Urothelium cell line (cell line): ENCODE measurements at regions not wholly inside any gene's neighbourhood (a gene's known extent, or its start where the extent isn't known, plus 50 kb on each side); places are given as distances from the start of the nearest gene placed in this dataset.
A peak's percentile ranks its signal among the peaks of the same experiment; 100 is the strongest.

Experiments used
- DNase-seq: peaks from one replicate; pipeline ENCODE4 v3.0.0; 2011; ENCODE audit warnings: low spot score, mixed read lengths
- FAIRE-seq: peaks from 2 replicates; lab custom pipeline; 2011; peaks lifted over from hg19 to GRCh38; lab: Jason Lieb, UNC

GRCh38 chr15:62592920-62593319 is 427.8 kb upstream of the C2CD4B start:
- no peak for FAIRE-seq
- DNase-seq = no peak

GRCh38 chr15:62593681-62594399 is 428.8 kb upstream of the C2CD4B start:
- FAIRE-seq = peak; percentile 5
- no peak for DNase-seq

GRCh38 chr15:62598217-62598616 is 433.1 kb upstream of the C2CD4B start:
- no peak for DNase-seq
- no peak for FAIRE-seq

GRCh38 chr15:62599791-62600777 is 435.0 kb upstream of the C2CD4B start:
- FAIRE-seq = peak; percentile 48
- DNase-seq = no peak

DNA sequence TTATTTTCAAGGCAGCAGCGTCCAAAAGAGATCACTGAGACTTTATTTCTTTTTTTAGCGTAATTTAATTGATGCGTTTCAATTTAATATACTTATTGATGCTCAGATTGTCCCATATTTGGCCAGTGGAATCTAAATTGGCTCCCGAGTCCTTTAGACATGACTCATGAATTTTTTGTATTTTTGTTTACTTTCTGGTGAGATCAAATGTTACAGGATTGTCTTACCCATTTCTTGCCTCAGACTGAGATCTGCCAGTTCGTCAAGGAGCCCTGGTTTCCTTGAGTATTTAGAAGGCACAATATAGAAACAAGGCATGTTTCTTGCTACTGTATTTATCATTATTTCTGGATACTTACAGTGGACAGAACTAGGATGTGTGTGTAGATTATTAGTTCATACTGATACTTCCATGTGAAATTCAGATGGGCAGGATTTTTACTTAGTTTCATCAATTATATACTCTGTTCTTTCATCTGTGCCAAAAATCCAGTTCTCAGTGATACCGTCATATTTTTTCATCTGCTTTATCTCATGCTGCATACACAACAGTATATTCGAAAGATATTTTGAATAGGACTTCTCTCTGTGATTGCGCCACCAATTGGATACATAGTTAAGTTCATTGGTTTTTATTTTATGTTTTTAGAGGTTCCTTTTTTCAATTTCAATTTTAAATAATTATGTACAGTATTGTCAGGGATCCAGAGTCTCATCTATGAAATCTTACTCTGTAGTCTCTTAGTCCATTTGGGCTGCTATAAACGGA is 436.9 kb upstream of the C2CD4B start:
- FAIRE-seq (peak; percentile 83), DNase-seq (peak; percentile 52)

GRCh38 chr15:62603742-62604141 is 438.7 kb upstream of the C2CD4B start:
- no peak for FAIRE-seq
- DNase-seq = no peak

DNA sequence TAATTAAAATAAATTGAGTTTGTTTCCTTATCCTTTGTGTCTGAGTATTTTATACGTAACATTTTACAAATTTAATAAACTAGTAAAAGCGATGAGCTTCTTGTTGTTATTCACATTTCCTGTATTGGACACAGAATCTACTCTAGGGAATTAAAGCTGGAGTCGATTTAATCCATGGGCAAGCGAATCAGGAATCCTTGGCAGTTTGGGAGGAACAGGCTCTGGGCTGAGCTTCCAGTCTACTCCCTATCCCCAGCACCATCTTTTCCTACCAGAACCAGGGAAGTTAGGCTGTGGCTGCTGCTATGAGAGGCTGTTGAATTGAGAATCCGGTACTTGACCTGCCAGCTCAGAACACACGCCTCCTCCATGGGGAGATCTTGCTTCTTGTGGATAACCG is 437.3 kb upstream of the TPM1 start:
- FAIRE-seq = no peak

GRCh38 chr15:62606376-62607113 is 436.0 kb upstream of the TPM1 start:
- peak; percentile 95 for DNase-seq
- peak; percentile 97 for FAIRE-seq

More for the DNA sequence above, 437.3 kb upstream of the TPM1 start:
- DNase-seq = no peak

GRCh38 chr15:62607114-62607462 is 435.5 kb upstream of the TPM1 start:
- FAIRE-seq (no peak), DNase-seq (no peak)

DNA sequence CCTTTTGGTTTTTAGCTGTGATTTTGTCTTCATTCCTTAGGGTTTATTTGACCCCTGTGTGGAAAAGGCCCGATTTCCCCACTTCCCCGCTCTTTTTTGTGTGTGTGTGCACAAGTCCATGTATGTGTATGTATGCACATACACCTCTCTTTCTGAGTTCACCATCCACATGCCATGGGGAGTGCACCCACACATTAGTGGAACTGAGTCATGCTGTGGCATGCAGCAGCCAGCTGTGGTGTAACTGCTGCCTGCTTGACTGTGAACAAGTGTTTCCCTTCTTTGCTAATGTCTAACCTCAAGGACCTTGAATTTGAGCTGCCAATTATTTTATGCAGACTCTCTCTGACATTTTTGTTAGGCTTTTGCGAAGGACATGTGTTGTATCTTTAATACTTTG is 434.9 kb upstream of the TPM1 start:
- FAIRE-seq (peak; percentile 93), DNase-seq (no peak)

- no peak for DNase-seq
- no peak for FAIRE-seq
These were observed 434.2 kb upstream of the TPM1 start for GRCh38 chr15:62608369-62608768.

DNA sequence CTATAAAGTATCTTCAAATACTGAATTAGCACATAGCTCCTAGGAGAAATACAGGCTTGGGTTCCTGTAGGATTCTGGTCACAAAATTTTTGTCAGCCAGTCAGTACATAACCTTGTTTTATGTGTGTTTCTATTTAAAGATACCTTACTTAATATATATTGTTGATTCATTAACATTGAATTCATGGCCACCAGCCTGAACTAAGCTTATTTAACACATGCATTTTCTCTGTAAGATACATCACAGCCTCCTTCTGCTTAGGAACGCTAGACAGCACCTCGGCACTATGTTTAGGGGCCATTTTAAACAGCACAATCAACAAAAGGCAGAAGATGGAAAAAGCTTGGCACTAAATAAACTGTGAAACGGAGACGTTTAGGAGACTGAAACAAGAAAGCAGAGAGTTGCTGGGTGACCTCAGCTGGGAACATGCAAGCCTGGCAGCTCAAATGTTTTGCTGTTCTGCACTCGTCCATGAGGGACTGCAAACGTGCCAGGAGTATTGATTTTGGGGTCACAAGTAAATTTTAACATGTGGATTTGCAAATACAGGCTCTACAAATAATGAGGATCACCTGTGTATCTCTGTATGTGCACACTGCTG is 432.2 kb upstream of the TPM1 start:
- FAIRE-seq (no peak), DNase-seq (no peak)

- no peak for DNase-seq
- FAIRE-seq = peak; percentile 20
These were observed 431.5 kb upstream of the TPM1 start for GRCh38 chr15:62611002-62611401.

DNA sequence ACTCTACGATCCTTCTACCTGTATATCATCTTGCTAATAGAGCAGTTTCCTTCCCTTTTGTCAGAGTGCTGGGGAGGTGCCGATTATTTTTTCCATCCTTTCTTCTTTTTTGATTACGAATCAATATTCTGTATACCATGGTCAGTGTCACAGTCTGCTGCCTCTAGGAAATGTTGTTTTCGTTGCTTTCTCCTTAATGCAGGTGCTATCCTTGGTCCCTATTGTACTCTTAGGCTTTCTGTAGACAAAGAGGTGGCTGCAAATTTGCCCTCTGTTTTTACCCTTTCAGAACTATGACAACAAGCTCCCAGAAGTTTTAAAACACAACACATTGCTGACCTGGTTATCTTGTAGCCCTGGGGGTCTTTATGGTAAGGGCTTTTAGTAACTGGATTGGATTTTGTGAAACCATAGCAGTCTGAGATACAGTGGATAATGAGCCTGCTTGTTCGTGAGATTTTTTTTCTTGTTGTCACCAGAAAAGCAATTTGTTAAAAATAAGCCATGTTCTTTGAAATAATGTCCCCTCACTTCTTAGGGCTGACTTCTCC is 430.3 kb upstream of the TPM1 start:
- DNase-seq (no peak), FAIRE-seq (no peak)

DNA sequence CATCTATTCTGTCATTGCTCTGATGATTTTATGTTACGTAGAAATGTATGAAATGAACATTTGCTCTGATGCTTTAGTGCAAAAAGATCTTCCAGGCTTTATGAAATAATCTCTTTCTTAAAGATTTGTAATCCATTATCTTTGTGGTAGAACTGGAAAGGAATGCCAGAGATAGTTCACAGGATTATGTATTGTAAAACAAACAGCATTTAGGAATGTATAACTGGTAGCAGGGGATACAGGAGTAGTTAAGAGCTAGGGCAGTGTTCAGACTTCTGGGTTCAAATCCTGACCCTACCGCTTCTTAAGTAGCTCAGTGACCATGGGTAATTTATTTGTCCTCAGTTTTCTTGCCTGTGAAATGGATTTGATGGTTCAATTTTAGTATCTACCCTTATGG is 429.8 kb upstream of the TPM1 start:
- DNase-seq (no peak), FAIRE-seq (peak; percentile 42)

DNA sequence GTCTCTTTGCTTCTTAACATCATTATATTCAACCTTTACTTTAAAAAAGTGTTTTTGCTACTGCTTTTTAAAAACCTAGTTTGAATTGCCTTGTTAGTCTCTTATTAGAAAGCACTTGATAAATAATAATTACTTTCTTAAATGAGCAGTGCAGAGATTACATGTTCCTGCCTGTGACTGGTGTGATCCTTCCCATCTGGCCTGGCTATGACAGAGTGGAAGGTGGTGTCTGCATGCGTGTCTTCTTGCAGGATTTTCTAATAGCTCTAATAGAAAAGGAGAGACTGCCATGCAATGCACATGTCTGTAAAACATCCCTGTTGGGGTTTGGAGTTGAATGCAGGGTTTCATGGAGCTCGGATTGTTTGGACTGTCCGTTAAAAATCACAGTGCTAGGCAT is 425.8 kb upstream of the TPM1 start:
- peak; percentile 53 for FAIRE-seq

GRCh38 chr15:62617741-62618140 is 424.8 kb upstream of the TPM1 start:
- no peak for FAIRE-seq
- no peak for DNase-seq

More for the DNA sequence above, 425.8 kb upstream of the TPM1 start:
- DNase-seq = no peak

GRCh38 chr15:62618432-62618831 is 424.1 kb upstream of the TPM1 start:
- DNase-seq = peak; percentile 82
- no peak for FAIRE-seq

DNA sequence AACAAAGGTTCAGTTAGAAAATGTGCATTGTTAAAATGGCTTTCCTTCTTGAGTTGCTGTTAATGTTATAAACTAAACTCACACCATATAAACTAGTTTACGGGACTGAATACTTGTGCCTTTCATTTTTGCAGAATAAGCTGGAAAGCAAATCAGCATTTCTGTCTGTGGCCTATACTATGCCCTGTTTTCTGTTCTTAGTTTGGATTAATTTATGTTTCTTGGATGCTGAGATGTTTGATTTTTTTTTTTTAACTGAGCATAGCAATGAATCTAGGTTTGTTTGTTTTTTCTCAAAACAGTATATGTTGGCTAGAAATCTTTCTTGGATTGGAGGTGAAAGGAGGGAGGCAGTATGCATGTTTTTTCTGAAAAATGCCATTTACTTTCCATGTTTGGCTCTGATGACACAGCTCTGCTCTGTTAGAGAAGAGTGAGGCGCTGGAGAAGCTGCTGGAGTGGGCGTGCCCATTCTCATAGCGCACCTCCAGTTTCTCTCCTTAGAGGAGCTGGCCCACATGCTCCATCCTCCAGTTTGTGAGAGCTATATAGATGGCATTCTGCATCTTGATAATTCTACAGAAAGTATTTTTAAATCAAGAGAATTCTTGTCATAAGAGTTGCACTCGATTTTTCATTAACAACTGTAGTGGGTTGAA is 423.6 kb upstream of the TPM1 start:
- DNase-seq = no peak
- peak; percentile 35 for FAIRE-seq
